GM12878 (cell line): ENCODE measurements at regions not wholly inside any gene's neighbourhood (a gene's known extent, or its start where the extent isn't known, plus 50 kb on each side); places are given as distances from the start of the nearest gene placed in this dataset.

Source experiments
- ATAC-seq: fragments of 200-7000 bp; cut with Tn5 transposase; 3 replicates; pipeline ENCODE4 v1.9.1; 2020; ENCODE audit warnings: mild to moderate bottlenecking, moderate library complexity
- BruUV-seq: library from RNA; stranded (reverse); fragments of 400-500 nt; replicated peaks from 2 replicates; lab custom pipeline; 2021; lab: Mats Ljungman, UMichigan
- CTCF ChIA-PET: fragments of 300-600 bp; sonication (Branson Sonifier 250); formaldehyde crosslinking; extraction: SDS; loops from one replicate; lab custom pipeline; 2021; ENCODE audit warnings: inconsistent platforms; lab: Yijun Ruan, JAX
- POLR2A ChIA-PET: fragments of 350-600 bp; formaldehyde crosslinking; extraction: SDS; loops from one replicate; lab custom pipeline; 2021; ENCODE audit warnings: inconsistent platforms; lab: Charles Lee
- RAD21 ChIA-PET: fragments of 300-600 bp; sonication (Branson Sonifier 250); formaldehyde crosslinking; loops from one replicate; lab custom pipeline; 2023; ENCODE audit warnings: antibody characterized with exemption; ENCODE audit not compliant: unreplicated experiment; lab: Charles Lee
- SMC1A ChIA-PET: fragments of 300-600 bp; sonication (Branson Sonifier 250); formaldehyde crosslinking; loops from one replicate; lab custom pipeline; 2023; ENCODE audit not compliant: unreplicated experiment, uncharacterized antibody; lab: Charles Lee
- DNase-seq: peaks from one replicate; pipeline ENCODE4 v3.0.0-alpha.2; 2011; ENCODE audit warnings: low read depth, low spot score
- FAIRE-seq: peaks from 3 replicates; lab custom pipeline; 2011; peaks lifted over from hg19 to GRCh38; lab: Jason Lieb, UNC
- H2AFZ ChIP-seq: 2 replicates; pipeline ENCODE4 v1.6.0; 2011; ENCODE audit warnings: low read depth, low read length, control low read depth; ENCODE audit not compliant: control insufficient read depth
- H3K27ac ChIP-seq: 2 replicates; pipeline ENCODE4 v1.5.1; 2011; ENCODE audit warnings: control low read depth; ENCODE audit not compliant: control insufficient read depth, insufficient read depth
- H3K27me3 ChIP-seq, 2 experiments: replicated peaks in 1 of 2; 2 replicates each; pipeline versions ENCODE4 v1.6.0 to v1.6.1; 2011; ENCODE audit warnings: low read length in 1 of 2; ENCODE audit not compliant: control insufficient read depth in 2 of 2, insufficient read depth in 2 of 2
- H3K36me3 ChIP-seq, 2 experiments: 2 replicates each; pipeline ENCODE4 v1.5.1; 2011; ENCODE audit warnings: low read length in 1 of 2; ENCODE audit not compliant: control insufficient read depth in 2 of 2, insufficient read depth in 2 of 2
- H3K4me1 ChIP-seq: 2 replicates; pipeline ENCODE4 v1.6.1; 2011; ENCODE audit warnings: mild to moderate bottlenecking, low read length, moderate library complexity, mixed read lengths; ENCODE audit not compliant: control insufficient read depth, insufficient read depth
- H3K4me2 ChIP-seq: 2 replicates; pipeline ENCODE4 v1.6.0; 2011; ENCODE audit warnings: control low read depth; ENCODE audit not compliant: control insufficient read depth, insufficient read depth
- H3K4me3 ChIP-seq: fragments of 200-600 bp; sonication (generic); 2 replicates; pipeline ENCODE4 v1.5.1; 2016
- H3K79me2 ChIP-seq: 2 replicates; pipeline ENCODE4 v1.6.0; 2011; ENCODE audit warnings: low read length; ENCODE audit not compliant: control insufficient read depth, insufficient read depth
- H3K9ac ChIP-seq: 2 replicates; pipeline ENCODE4 v1.8.0; 2011; ENCODE audit warnings: low read length, control low read depth, mixed read lengths; ENCODE audit not compliant: control insufficient read depth, insufficient read depth
- H3K9me3 ChIP-seq: replicated peaks from 3 replicates; pipeline ENCODE4 v1.5.1; 2011; ENCODE audit warnings: mild to moderate bottlenecking, low read length; ENCODE audit not compliant: control insufficient read depth, insufficient read depth
- H4K20me1 ChIP-seq: 2 replicates; pipeline ENCODE4 v1.6.0; 2011; ENCODE audit not compliant: control insufficient read depth, insufficient read depth
- CBX5 ChIP-seq: sonication (generic); IDR thresholded peaks from 2 replicates; pipeline ENCODE4 v1.6.1; 2016; ENCODE audit warnings: low read depth, moderate library complexity, mild to moderate bottlenecking, inconsistent platforms
- EP300 ChIP-seq, 2 experiments: fragments of 150-350 bp in 1 of 2; IDR thresholded peaks; 2 replicates each; pipeline ENCODE4 v1.6.1; 2011 to 2012; ENCODE audit warnings: low read depth in 2 of 2, low read length in 2 of 2, borderline replicate concordance in 1 of 2, improper control_type of control experiment in 1 of 2, inconsistent platforms in 1 of 2; ENCODE audit not compliant: control insufficient read depth in 1 of 2
- NR2C1 ChIP-seq: fragments of 450-650 bp; IDR thresholded peaks from 2 replicates; pipeline ENCODE4 v1.6.1; 2017; ENCODE audit warnings: antibody characterized with exemption, mild to moderate bottlenecking, moderate library complexity
- RELB ChIP-seq: fragments of 450-650 bp; IDR thresholded peaks from 2 replicates; pipeline ENCODE4 v1.6.1; 2017; ENCODE audit warnings: low read depth, mild to moderate bottlenecking, moderate library complexity
- SMAD5 ChIP-seq: IDR thresholded peaks from 2 replicates; pipeline ENCODE4 v1.6.1; 2016; ENCODE audit warnings: antibody characterized with exemption, low read depth
- SMARCA5 ChIP-seq: fragments of 450-650 bp; IDR thresholded peaks from 2 replicates; pipeline ENCODE4 v1.6.1; 2017; ENCODE audit warnings: mild to moderate bottlenecking
- TCF12 ChIP-seq: IDR thresholded peaks from 2 replicates; pipeline ENCODE4 v1.6.1; 2011; ENCODE audit warnings: low read depth, mild to moderate bottlenecking, low read length
- WGBS: methylation state at CpG from one replicate; pipeline ENCODE4 v1.1.6; 2016; ENCODE audit warnings: low lambda C conversion rate; ENCODE audit not compliant: insufficient replicate concordance, insufficient coverage; ENCODE audit errors: missing lambda C conversion rate; 5-methylcytosine and 5-hydroxymethylcytosine counted together
- in situ Hi-C: fragments of 300-500 bp; cut with MboI; formaldehyde crosslinking; loops from 9 replicates; pipeline ENCODE4 v1.14.3; 2018; ENCODE audit warnings: mixed read lengths
- intact Hi-C: fragments of 100-400 bp; cut with micrococcal nuclease; formaldehyde crosslinking; loops from one replicate; pipeline ENCODE4 v1.14.2; 2022; ENCODE audit not compliant: unreplicated experiment

- no TSS peak for BruUV-seq
- in situ Hi-C loops, result no loop called here
These were observed 239.7 kb downstream of the S1PR1 start for GRCh38 chr1:101476541-101476940.

GRCh38 chr1:101479945-101480344, 243.1 kb downstream of the S1PR1 start:
- intact Hi-C loops, result no loop called here
- Histone ChIP-seq H3K4me1 (no peaks in the 10 kb centered on the region), H2AFZ (no peak overlapping the region), H3K27ac (no peak overlapping the region), H3K9me3 (no peaks in the 10 kb centered on the region; the same call in 2 of the 3 replicates), H3K9ac (no peak overlapping the region), H4K20me1 (no peaks in the 10 kb centered on the region)
- no TSS peak for BruUV-seq
- no peak for FAIRE-seq
- CTCF ChIA-PET, result interaction anchor here (1.3 kb wide), 1 partner anchor 30 kb away, joined by 3 read pairs; no protein-coding TSS in a partner anchor
- SMC1A ChIA-PET, result no interaction called here
- DNase-seq, result no peak
- ATAC-seq, result no peak
- TF ChIP-seq NR2C1 (no peak), RELB (no peak), SMAD5 (no peak), EP300 (IDR thresholded peaks at IDR 0.05; ENCODE audit: borderline replicate concordance in 1 of 2, control insufficient read depth in 1 of 2, low read depth in 2 of 2, low read length in 2 of 2) (no peak), TCF12 (no peak), CBX5 (no peak)
- TF ChIP-seq, all 136 proteins: peak for 0
- no peaks in the 10 kb centered on the region for H3K36me3 ChIP-seq
- no peak overlapping the region for H3K4me3 ChIP-seq
- ChIA-PET POLR2A (no interaction called here), RAD21 (no interaction called here)
- no peaks in the 10 kb centered on the region for H3K79me2 ChIP-seq
- no peak overlapping the region for H3K4me2 ChIP-seq
- H3K27me3 ChIP-seq, result no peaks in the 10 kb centered on the region
- in situ Hi-C loops, result no loop called here

More at GRCh38 chr1:101476541-101476940, 239.7 kb downstream of the S1PR1 start:
- Histone ChIP-seq H3K27ac (no peak overlapping the region), H4K20me1 (no peaks in the 10 kb centered on the region), H3K27me3 (no peaks in the 10 kb centered on the region), H3K4me3 (no peak overlapping the region), H2AFZ (no peak overlapping the region), H3K36me3 (no peaks in the 10 kb centered on the region), H3K9me3 (peaks cover 4% of the 10 kb centered on the region), H3K79me2 (no peaks in the 10 kb centered on the region)
- ATAC-seq (no peak), DNase-seq (no peak)
- RAD21 ChIA-PET, result no interaction called here
- no peak for TF ChIP-seq SMARCA5
- TF ChIP-seq, all 136 proteins: peak for 0
- Histone ChIP-seq H3K4me2 (no peak overlapping the region), H3K9ac (no peak overlapping the region), H3K4me1 (no peaks in the 10 kb centered on the region)
- ChIA-PET POLR2A (no interaction called here), CTCF (interaction anchor here (1.2 to 3.2 kb wide), 3 partner anchors 21 to 37 kb away, joined by 3 to 19 read pairs (median 5); no protein-coding TSS in a partner anchor), SMC1A (interaction anchor here (0.9 to 2.1 kb wide), 6 partner anchors 9 to 46 kb away, joined by 3 to 7 read pairs (median 3); no protein-coding TSS in a partner anchor)
- FAIRE-seq, result no peak
- intact Hi-C loops, result no loop called here
- 4% methylated on average over 1 of the region's 1 CpG for WGBS
